ENCODE measurements at regions not wholly inside any gene's neighbourhood (a gene's known extent, or its start where the extent isn't known, plus 50 kb on each side); places are given as distances from the start of the nearest gene placed in this dataset.

DNA sequence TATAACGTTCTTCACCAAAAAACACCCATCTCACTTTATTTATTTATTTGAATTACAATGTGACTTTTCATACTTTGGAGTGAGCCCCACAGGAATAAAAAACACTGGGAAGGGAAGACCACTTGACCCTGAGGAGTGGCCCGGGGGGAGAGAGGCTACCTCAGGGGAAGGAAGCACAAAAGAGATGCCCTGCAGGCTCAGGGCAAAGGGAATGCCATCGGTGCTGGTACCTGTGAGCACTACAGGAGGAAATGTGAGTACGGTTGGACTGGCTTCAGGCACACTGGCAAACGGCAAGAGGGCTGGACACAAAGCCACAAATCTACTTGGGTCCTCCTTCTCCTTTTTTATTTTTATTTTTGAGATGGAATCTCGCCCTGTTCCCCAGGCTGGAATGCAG, 363.9 kb upstream of the KLF4 start:
- H3K36me3 ChIP-seq, result no peaks in the 10 kb centered on the region
- H3K4me1 ChIP-seq, result no peaks in the 10 kb centered on the region
- H3K27ac ChIP-seq, result no peak overlapping the region
- H3K9me3 ChIP-seq, result peaks cover 0 to 19% of the 10 kb centered on the region in 2 donors
- no peak overlapping the region for H3K4me3 ChIP-seq
- TF ChIP-seq, protein P1, sequence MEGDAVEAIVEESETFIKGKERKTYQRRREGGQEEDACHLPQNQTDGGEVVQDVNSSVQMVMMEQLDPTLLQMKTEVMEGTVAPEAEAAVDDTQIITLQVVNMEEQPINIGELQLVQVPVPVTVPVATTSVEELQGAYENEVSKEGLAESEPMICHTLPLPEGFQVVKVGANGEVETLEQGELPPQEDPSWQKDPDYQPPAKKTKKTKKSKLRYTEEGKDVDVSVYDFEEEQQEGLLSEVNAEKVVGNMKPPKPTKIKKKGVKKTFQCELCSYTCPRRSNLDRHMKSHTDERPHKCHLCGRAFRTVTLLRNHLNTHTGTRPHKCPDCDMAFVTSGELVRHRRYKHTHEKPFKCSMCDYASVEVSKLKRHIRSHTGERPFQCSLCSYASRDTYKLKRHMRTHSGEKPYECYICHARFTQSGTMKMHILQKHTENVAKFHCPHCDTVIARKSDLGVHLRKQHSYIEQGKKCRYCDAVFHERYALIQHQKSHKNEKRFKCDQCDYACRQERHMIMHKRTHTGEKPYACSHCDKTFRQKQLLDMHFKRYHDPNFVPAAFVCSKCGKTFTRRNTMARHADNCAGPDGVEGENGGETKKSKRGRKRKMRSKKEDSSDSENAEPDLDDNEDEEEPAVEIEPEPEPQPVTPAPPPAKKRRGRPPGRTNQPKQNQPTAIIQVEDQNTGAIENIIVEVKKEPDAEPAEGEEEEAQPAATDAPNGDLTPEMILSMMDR (IDR thresholded peaks at IDR 0.05), result no peak
- H3K27me3 ChIP-seq, result no peaks in the 10 kb centered on the region
- no peak for DNase-seq (ENCODE audit: low spot score)

DNA sequence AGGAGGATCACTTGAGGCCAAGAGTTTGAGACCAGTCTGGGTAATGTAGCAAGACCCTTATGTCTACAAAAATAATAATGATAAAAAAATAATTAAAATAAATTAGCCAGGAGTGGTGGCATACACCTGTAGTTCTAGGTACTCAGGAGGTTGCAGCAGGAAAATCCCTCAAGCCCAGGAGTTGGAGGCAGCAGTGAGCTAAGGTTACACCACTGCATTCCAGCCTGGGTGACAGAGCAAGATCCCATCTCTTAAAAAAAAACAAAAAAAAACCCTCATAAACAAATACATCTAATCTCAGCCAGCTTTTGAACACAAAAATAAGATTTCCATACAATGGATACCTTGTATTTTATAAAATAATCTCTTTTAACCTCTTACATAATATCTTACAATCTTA, 363.3 kb upstream of the KLF4 start:
- H3K27ac ChIP-seq, result no peak overlapping the region
- no peaks in the 10 kb centered on the region for H3K4me1 ChIP-seq
- H3K4me3 ChIP-seq, result no peak overlapping the region
- no peak for DNase-seq (ENCODE audit: low spot score)
- no peaks in the 10 kb centered on the region for H3K36me3 ChIP-seq
- no peaks in the 10 kb centered on the region for H3K27me3 ChIP-seq
- TF ChIP-seq, protein P1 (IDR thresholded peaks at IDR 0.05), result no peak
- peaks cover 0 to 19% of the 10 kb centered on the region in 2 donors for H3K9me3 ChIP-seq

DNA sequence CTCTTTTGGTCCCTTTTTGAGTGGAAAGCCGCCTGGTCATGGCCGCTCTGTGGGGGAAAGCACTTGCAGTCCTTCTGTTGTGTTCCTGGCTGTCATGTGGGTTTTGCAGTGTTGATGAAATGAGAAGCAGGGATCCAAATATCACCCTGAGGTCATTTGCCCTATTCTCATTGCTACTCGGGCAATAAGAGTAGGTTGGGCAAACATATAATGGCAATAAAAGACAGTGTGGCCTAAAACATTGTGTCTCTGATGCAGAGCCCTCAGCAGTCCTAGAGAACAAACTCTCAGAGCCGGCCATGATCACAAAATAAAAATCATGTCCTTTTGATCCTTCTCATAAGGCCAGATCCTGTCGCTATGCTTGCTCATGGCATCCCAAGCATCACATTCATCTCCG, 361.1 kb upstream of the KLF4 start:
- TF ChIP-seq, protein P1 (IDR thresholded peaks at IDR 0.05), result no peak
- Histone ChIP-seq H3K27me3 (no peaks in the 10 kb centered on the region), H3K4me1 (no peaks in the 10 kb centered on the region), H3K36me3 (no peaks in the 10 kb centered on the region), H3K27ac (no peak overlapping the region), H3K9me3 (peaks cover 0 to 13% of the 10 kb centered on the region in 2 donors), H3K4me3 (no peak overlapping the region)
- no peak for DNase-seq (ENCODE audit: low spot score)

DNA sequence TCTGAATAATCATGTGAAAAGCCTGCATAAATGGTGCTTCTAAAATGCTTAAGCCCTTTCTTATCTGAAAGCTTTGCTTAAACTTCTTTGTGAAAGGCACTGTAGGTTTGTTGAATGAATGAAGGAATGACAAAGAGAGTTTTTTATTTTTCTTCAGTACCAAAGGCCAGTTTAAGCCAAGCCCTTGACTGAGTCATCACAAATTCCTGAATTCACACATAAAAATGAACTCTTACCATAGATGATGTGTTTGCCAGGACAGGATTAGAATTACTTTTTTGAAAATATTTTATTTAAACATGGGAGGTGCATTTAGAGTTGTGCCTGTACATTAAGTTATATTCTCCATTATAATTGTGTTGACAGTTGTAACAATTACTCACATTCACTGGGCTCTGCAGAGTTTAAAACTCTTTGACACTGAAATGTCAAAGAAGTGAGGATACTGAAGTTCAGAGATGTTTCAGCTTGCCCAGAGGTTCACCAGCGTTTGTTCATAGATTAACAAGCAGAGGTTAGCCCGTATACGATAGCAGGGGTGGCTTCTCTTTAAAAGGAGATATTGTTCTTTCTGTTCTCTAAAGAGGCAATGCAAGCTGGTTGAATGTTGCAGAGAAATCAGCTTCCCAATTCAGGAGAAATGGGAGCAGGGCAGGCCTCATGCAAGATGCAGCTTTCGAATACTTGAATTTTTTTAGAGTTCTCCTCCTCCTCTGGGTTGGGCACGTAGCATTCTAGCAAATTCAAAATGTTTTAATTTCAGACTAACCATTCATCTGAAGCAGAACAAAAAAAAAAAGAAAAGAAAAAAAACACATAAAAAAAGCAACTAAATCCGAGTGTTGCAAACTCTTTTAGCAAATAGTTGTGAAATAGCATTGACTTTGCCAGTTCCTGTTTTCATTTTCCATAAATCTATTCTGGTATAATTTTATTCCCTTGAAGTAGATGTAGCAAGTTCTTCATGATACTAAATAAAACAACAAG, 358.7 kb upstream of the KLF4 start:
- peak overlapping the region in 1 of 2 donors; percentile 42 for H3K27ac ChIP-seq
- no peaks in the 10 kb centered on the region for H3K4me1 ChIP-seq
- no peaks in the 10 kb centered on the region for H3K9me3 ChIP-seq
- no peak overlapping the region for H3K4me3 ChIP-seq
- DNase-seq (ENCODE audit: low spot score), result no peak
- H3K36me3 ChIP-seq, result no peaks in the 10 kb centered on the region
- TF ChIP-seq, protein P1 (IDR thresholded peaks at IDR 0.05), result no peak
- H3K27me3 ChIP-seq, result no peaks in the 10 kb centered on the region

DNA sequence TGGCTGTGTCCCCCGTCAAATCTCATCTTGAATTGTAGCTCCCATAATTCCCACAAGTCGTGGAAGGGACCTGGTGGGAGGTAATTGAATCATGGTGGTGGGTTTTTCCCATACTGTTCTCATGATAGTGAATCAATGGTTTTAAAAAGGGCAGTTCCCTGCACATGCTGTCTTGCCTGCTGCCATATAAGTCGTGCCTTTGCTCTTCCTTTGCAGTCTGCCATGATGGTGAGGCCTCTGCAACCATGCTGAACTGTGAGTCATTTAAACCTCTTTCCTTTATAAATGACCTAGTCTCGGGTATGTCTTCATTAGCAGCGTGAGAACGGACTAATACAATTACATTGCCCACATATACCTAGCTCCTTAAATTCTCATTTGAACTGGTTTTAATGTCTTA, 353.0 kb upstream of the KLF4 start:
- H3K4me1 ChIP-seq, result no peaks in the 10 kb centered on the region
- H3K27me3 ChIP-seq, result no peaks in the 10 kb centered on the region
- DNase-seq (ENCODE audit: low spot score), result no peak
- TF ChIP-seq, protein P1 (IDR thresholded peaks at IDR 0.05), result no peak
- H3K9me3 ChIP-seq, result no peaks in the 10 kb centered on the region
- no peak overlapping the region for H3K27ac ChIP-seq
- H3K4me3 ChIP-seq, result no peak overlapping the region
- H3K36me3 ChIP-seq, result no peaks in the 10 kb centered on the region
